GM12878 (cell line): ENCODE measurements at regions not wholly inside any gene's neighbourhood (a gene's known extent, or its start where the extent isn't known, plus 50 kb on each side); places are given as distances from the start of the nearest gene placed in this dataset.

Experiments used
- ATAC-seq: fragments of 200-7000 bp; cut with Tn5 transposase; 3 replicates; pipeline ENCODE4 v1.9.1; 2020; ENCODE audit warnings: mild to moderate bottlenecking, moderate library complexity
- BruUV-seq: library from RNA; stranded (reverse); fragments of 400-500 nt; replicated peaks from 2 replicates; lab custom pipeline; 2021; lab: Mats Ljungman, UMichigan
- CTCF ChIA-PET: fragments of 300-600 bp; sonication (Branson Sonifier 250); formaldehyde crosslinking; extraction: SDS; loops from one replicate; lab custom pipeline; 2021; ENCODE audit warnings: inconsistent platforms; lab: Yijun Ruan, JAX
- POLR2A ChIA-PET: fragments of 350-600 bp; formaldehyde crosslinking; extraction: SDS; loops from one replicate; lab custom pipeline; 2021; ENCODE audit warnings: inconsistent platforms; lab: Charles Lee
- RAD21 ChIA-PET: fragments of 300-600 bp; sonication (Branson Sonifier 250); formaldehyde crosslinking; loops from one replicate; lab custom pipeline; 2023; ENCODE audit warnings: antibody characterized with exemption; ENCODE audit not compliant: unreplicated experiment; lab: Charles Lee
- SMC1A ChIA-PET: fragments of 300-600 bp; sonication (Branson Sonifier 250); formaldehyde crosslinking; loops from one replicate; lab custom pipeline; 2023; ENCODE audit not compliant: unreplicated experiment, uncharacterized antibody; lab: Charles Lee
- DNase-seq: peaks from one replicate; pipeline ENCODE4 v3.0.0-alpha.2; 2011; ENCODE audit warnings: low read depth, low spot score
- FAIRE-seq: peaks from 3 replicates; lab custom pipeline; 2011; peaks lifted over from hg19 to GRCh38; lab: Jason Lieb, UNC
- H2AFZ ChIP-seq: 2 replicates; pipeline ENCODE4 v1.6.0; 2011; ENCODE audit warnings: low read depth, low read length, control low read depth; ENCODE audit not compliant: control insufficient read depth
- H3K27ac ChIP-seq: 2 replicates; pipeline ENCODE4 v1.5.1; 2011; ENCODE audit warnings: control low read depth; ENCODE audit not compliant: control insufficient read depth, insufficient read depth
- H3K27me3 ChIP-seq, 2 experiments: replicated peaks in 1 of 2; 2 replicates each; pipeline versions ENCODE4 v1.6.0 to v1.6.1; 2011; ENCODE audit warnings: low read length in 1 of 2; ENCODE audit not compliant: control insufficient read depth in 2 of 2, insufficient read depth in 2 of 2
- H3K36me3 ChIP-seq, 2 experiments: 2 replicates each; pipeline ENCODE4 v1.5.1; 2011; ENCODE audit warnings: low read length in 1 of 2; ENCODE audit not compliant: control insufficient read depth in 2 of 2, insufficient read depth in 2 of 2
- H3K4me1 ChIP-seq: 2 replicates; pipeline ENCODE4 v1.6.1; 2011; ENCODE audit warnings: mild to moderate bottlenecking, low read length, moderate library complexity, mixed read lengths; ENCODE audit not compliant: control insufficient read depth, insufficient read depth
- H3K4me2 ChIP-seq: 2 replicates; pipeline ENCODE4 v1.6.0; 2011; ENCODE audit warnings: control low read depth; ENCODE audit not compliant: control insufficient read depth, insufficient read depth
- H3K4me3 ChIP-seq: fragments of 200-600 bp; sonication (generic); 2 replicates; pipeline ENCODE4 v1.5.1; 2016
- H3K79me2 ChIP-seq: 2 replicates; pipeline ENCODE4 v1.6.0; 2011; ENCODE audit warnings: low read length; ENCODE audit not compliant: control insufficient read depth, insufficient read depth
- H3K9ac ChIP-seq: 2 replicates; pipeline ENCODE4 v1.8.0; 2011; ENCODE audit warnings: low read length, control low read depth, mixed read lengths; ENCODE audit not compliant: control insufficient read depth, insufficient read depth
- H3K9me3 ChIP-seq: replicated peaks from 3 replicates; pipeline ENCODE4 v1.5.1; 2011; ENCODE audit warnings: mild to moderate bottlenecking, low read length; ENCODE audit not compliant: control insufficient read depth, insufficient read depth
- H4K20me1 ChIP-seq: 2 replicates; pipeline ENCODE4 v1.6.0; 2011; ENCODE audit not compliant: control insufficient read depth, insufficient read depth
- BCL11A ChIP-seq: IDR thresholded peaks from 2 replicates; pipeline ENCODE4 v1.6.1; 2011; ENCODE audit warnings: low read depth, low read length
- ESRRA ChIP-seq: IDR thresholded peaks from 2 replicates; pipeline ENCODE4 v1.6.1; 2012; ENCODE audit warnings: mild to moderate bottlenecking, low read length, improper control_type of control experiment
- FOS ChIP-seq: IDR thresholded peaks from 3 replicates; pipeline ENCODE4 v1.6.1; 2011; ENCODE audit warnings: borderline replicate concordance; ENCODE audit not compliant: insufficient read length; ENCODE audit errors: extremely low read depth
- HDAC6 ChIP-seq: fragments of 200-600 bp; sonication (generic); IDR thresholded peaks from one replicate; pipeline ENCODE4 v1.8.0; 2017; ENCODE audit warnings: antibody characterized with exemption; ENCODE audit not compliant: unreplicated experiment
- KAT2A ChIP-seq: conservative IDR thresholded peaks from 2 replicates; pipeline ENCODE4 v1.6.1; 2011; ENCODE audit warnings: low read depth, low read length; ENCODE audit not compliant: control insufficient read depth
- KDM1A ChIP-seq: fragments of 200-600 bp; sonication (generic); IDR thresholded peaks from 2 replicates; pipeline ENCODE4 v1.6.1; 2016; ENCODE audit warnings: borderline replicate concordance
- KLF5 ChIP-seq: fragments of 450-650 bp; IDR thresholded peaks from 2 replicates; pipeline ENCODE4 v1.6.1; 2014; ENCODE audit warnings: mild to moderate bottlenecking; ENCODE audit not compliant: partially characterized antibody
- POLR2AphosphoS5 ChIP-seq: IDR thresholded peaks from 2 replicates; pipeline ENCODE4 v1.6.1; 2011; ENCODE audit warnings: mild to moderate bottlenecking, low read length, inconsistent platforms
- SMAD5 ChIP-seq: IDR thresholded peaks from 2 replicates; pipeline ENCODE4 v1.6.1; 2016; ENCODE audit warnings: antibody characterized with exemption, low read depth
- SP1 ChIP-seq: IDR thresholded peaks from one replicate; pipeline ENCODE4 v1.6.1; 2011; ENCODE audit warnings: low read depth, low read length
- SPI1 ChIP-seq: IDR thresholded peaks from 2 replicates; pipeline ENCODE4 v1.6.1; 2011; ENCODE audit warnings: low read depth, mild to moderate bottlenecking, low read length, moderate library complexity, borderline replicate concordance; ENCODE audit not compliant: insufficient read depth
- SREBF2 ChIP-seq: IDR thresholded peaks from 2 replicates; pipeline ENCODE4 v1.6.1; 2012; ENCODE audit warnings: mild to moderate bottlenecking, low read length
- TARDBP ChIP-seq: IDR thresholded peaks from 2 replicates; pipeline ENCODE4 v1.6.1; 2016; ENCODE audit warnings: borderline replicate concordance
- TCF12 ChIP-seq: IDR thresholded peaks from 2 replicates; pipeline ENCODE4 v1.6.1; 2011; ENCODE audit warnings: low read depth, mild to moderate bottlenecking, low read length
- WGBS: methylation state at CpG from one replicate; pipeline ENCODE4 v1.1.6; 2016; ENCODE audit warnings: low lambda C conversion rate; ENCODE audit not compliant: insufficient replicate concordance, insufficient coverage; ENCODE audit errors: missing lambda C conversion rate; 5-methylcytosine and 5-hydroxymethylcytosine counted together
- in situ Hi-C: fragments of 300-500 bp; cut with MboI; formaldehyde crosslinking; loops from 9 replicates; pipeline ENCODE4 v1.14.3; 2018; ENCODE audit warnings: mixed read lengths
- intact Hi-C: fragments of 100-400 bp; cut with micrococcal nuclease; formaldehyde crosslinking; loops from one replicate; pipeline ENCODE4 v1.14.2; 2022; ENCODE audit not compliant: unreplicated experiment
- TF ChIP-seq, protein P1 (sequence below): fragments of 450-650 bp; IDR thresholded peaks from 2 replicates; pipeline ENCODE4 v1.6.1; 2017; ENCODE audit warnings: antibody characterized with exemption, mild to moderate bottlenecking, moderate library complexity
- TF ChIP-seq, protein P2 (sequence below): fragments of 450-650 bp; formaldehyde crosslinking; IDR thresholded peaks from 2 replicates; pipeline ENCODE4 v1.5.0; 2022; ENCODE audit warnings: mild to moderate bottlenecking, missing genetic modification characterization
- TF ChIP-seq, protein P3 (sequence below), 3 experiments: IDR thresholded peaks in 2 of 3; conservative IDR thresholded peaks in 1 of 3; 2 replicates each; pipeline ENCODE4 v1.5.1; 2011; ENCODE audit warnings: low read depth in 3 of 3, low read length in 3 of 3, mild to moderate bottlenecking in 3 of 3, control low read depth in 2 of 3, moderate library complexity in 2 of 3, inconsistent platforms in 1 of 3, mixed read lengths in 1 of 3; ENCODE audit not compliant: control insufficient read depth in 2 of 3, insufficient read depth in 1 of 3; ENCODE audit errors: extremely low read depth in 1 of 3

DNA sequence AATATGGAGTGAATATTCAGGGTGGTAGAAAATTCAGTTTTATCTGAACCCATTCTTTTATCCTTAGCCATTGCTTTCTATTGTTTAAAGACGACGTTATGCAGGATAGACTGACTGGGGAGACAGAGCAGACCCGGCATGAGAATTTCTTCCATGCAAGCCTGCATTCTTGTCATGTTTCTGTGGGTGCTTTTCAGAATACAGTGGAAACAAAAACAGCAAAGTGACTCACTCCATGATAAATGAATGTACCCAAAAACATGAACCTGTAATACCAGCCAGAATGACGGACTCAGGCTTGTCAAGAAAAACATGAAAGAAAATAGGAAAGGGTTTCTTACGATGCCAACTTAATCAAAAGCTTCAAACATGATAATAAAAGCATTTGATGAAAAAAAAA is 924.0 kb downstream of the EFNB2 start:
- Histone ChIP-seq H3K9me3 (no peaks in the 10 kb centered on the region), H3K4me1 (no peaks in the 10 kb centered on the region), H2AFZ (no peak overlapping the region), H3K79me2 (no peaks in the 10 kb centered on the region), H3K36me3 (no peaks in the 10 kb centered on the region), H4K20me1 (no peaks in the 10 kb centered on the region), H3K4me3 (no peak overlapping the region), H3K27me3 (no peaks in the 10 kb centered on the region), H3K4me2 (no peak overlapping the region), H3K9ac (no peak overlapping the region), H3K27ac (no peak overlapping the region)
- DNase-seq: no peak
- no TSS peak for BruUV-seq
- intact Hi-C loops: no loop called here
- ChIA-PET SMC1A (interaction anchor here (0.6 to 1.0 kb wide), 2 partner anchors 19 to 109 kb away, joined by 3 to 4 read pairs; no protein-coding TSS in a partner anchor), POLR2A (no interaction called here), RAD21 (no interaction called here), CTCF (no interaction called here)
- in situ Hi-C loops: no loop called here
- ATAC-seq: no peak
- TF ChIP-seq TARDBP (no peak), BCL11A (no peak), KDM1A (no peak), FOS (no peak), POLR2AphosphoS5 (no peak), SREBF2 (no peak), SMAD5 (no peak), ESRRA (no peak), HDAC6 (no peak), KLF5 (no peak), SPI1 (no peak), KAT2A (no peak), SP1 (no peak), TCF12 (no peak)
- TF ChIP-seq, protein P1, sequence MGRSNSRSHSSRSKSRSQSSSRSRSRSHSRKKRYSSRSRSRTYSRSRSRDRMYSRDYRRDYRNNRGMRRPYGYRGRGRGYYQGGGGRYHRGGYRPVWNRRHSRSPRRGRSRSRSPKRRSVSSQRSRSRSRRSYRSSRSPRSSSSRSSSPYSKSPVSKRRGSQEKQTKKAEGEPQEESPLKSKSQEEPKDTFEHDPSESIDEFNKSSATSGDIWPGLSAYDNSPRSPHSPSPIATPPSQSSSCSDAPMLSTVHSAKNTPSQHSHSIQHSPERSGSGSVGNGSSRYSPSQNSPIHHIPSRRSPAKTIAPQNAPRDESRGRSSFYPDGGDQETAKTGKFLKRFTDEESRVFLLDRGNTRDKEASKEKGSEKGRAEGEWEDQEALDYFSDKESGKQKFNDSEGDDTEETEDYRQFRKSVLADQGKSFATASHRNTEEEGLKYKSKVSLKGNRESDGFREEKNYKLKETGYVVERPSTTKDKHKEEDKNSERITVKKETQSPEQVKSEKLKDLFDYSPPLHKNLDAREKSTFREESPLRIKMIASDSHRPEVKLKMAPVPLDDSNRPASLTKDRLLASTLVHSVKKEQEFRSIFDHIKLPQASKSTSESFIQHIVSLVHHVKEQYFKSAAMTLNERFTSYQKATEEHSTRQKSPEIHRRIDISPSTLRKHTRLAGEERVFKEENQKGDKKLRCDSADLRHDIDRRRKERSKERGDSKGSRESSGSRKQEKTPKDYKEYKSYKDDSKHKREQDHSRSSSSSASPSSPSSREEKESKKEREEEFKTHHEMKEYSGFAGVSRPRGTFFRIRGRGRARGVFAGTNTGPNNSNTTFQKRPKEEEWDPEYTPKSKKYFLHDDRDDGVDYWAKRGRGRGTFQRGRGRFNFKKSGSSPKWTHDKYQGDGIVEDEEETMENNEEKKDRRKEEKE: no peak
- TF ChIP-seq, protein P2, sequence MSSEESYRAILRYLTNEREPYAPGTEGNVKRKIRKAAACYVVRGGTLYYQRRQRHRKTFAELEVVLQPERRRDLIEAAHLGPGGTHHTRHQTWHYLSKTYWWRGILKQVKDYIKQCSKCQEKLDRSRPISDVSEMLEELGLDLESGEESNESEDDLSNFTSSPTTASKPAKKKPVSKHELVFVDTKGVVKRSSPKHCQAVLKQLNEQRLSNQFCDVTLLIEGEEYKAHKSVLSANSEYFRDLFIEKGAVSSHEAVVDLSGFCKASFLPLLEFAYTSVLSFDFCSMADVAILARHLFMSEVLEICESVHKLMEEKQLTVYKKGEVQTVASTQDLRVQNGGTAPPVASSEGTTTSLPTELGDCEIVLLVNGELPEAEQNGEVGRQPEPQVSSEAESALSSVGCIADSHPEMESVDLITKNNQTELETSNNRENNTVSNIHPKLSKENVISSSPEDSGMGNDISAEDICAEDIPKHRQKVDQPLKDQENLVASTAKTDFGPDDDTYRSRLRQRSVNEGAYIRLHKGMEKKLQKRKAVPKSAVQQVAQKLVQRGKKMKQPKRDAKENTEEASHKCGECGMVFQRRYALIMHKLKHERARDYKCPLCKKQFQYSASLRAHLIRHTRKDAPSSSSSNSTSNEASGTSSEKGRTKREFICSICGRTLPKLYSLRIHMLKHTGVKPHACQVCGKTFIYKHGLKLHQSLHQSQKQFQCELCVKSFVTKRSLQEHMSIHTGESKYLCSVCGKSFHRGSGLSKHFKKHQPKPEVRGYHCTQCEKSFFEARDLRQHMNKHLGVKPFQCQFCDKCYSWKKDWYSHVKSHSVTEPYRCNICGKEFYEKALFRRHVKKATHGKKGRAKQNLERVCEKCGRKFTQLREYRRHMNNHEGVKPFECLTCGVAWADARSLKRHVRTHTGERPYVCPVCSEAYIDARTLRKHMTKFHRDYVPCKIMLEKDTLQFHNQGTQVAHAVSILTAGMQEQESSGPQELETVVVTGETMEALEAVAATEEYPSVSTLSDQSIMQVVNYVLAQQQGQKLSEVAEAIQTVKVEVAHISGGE: no peak
- TF ChIP-seq, protein P3, sequence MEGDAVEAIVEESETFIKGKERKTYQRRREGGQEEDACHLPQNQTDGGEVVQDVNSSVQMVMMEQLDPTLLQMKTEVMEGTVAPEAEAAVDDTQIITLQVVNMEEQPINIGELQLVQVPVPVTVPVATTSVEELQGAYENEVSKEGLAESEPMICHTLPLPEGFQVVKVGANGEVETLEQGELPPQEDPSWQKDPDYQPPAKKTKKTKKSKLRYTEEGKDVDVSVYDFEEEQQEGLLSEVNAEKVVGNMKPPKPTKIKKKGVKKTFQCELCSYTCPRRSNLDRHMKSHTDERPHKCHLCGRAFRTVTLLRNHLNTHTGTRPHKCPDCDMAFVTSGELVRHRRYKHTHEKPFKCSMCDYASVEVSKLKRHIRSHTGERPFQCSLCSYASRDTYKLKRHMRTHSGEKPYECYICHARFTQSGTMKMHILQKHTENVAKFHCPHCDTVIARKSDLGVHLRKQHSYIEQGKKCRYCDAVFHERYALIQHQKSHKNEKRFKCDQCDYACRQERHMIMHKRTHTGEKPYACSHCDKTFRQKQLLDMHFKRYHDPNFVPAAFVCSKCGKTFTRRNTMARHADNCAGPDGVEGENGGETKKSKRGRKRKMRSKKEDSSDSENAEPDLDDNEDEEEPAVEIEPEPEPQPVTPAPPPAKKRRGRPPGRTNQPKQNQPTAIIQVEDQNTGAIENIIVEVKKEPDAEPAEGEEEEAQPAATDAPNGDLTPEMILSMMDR (IDR thresholded peaks at IDR 0.05 in 2 of 3, conservative IDR thresholded peaks at IDR 0.05 in 1 of 3; ENCODE audit: control insufficient read depth in 2 of 3, extremely low read depth in 1 of 3, insufficient read depth in 1 of 3, low read depth in 3 of 3, low read length in 3 of 3): no peak
- 16% methylated on average over 5 of the region's 5 CpGs for WGBS
- no peak for FAIRE-seq
